NCI-H146 treated with DMSO at 0.1 percent for 48 hours (cell line): ENCODE measurements at regions not wholly inside any gene's neighbourhood (a gene's known extent, or its start where the extent isn't known, plus 50 kb on each side); places are given as distances from the start of the nearest gene placed in this dataset.
A peak's percentile ranks its signal among the peaks of the same experiment; 100 is the strongest.

Experiments
- DNase-seq: peaks from one replicate; lab custom pipeline; 2025; ENCODE audit not compliant: unreplicated experiment; lab: John Stamatoyannopoulos, UW

DNA sequence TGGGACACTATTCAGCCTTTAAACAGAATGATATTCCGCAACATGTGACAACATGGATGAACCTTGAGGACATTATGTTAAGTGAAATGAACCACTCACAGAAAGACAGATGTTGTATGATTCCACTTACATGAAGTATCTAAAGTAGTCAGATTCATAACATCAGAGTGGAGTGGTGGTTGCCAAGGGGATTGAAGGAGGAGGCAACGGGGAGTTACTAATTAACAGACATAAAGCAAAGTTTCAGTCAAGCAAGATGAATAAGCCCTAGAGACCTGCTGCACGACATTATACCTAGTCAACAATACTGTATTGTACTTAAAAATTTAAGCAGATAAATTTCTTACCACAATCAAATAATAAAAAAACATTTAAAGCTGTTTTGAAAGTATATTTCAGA is 105.0 kb upstream of the NR0B1 start:
- no peak for DNase-seq

DNA sequence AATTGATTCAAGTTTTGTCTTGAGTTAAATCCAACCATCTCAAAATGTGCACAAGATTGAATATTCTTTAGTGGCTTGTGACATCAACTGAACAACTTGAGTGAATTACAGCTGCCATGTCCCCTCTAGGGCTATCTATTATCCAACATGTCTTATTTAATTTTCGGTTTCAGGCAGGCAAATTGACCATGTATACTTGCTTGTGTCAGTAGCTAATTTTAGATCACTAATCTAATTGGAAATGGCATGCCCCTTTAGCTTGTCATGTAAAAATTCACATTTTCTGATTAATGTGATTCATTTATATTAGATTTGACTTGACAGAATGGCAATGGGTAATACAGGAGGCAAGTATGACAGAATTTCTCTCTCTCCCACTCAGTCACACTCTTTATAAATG is 93.2 kb upstream of the NR0B1 start:
- no peak for DNase-seq

- DNase-seq, result no peak
Measured at GRCh38 chrX:30388325-30388724, 79.1 kb upstream of the NR0B1 start.

DNA sequence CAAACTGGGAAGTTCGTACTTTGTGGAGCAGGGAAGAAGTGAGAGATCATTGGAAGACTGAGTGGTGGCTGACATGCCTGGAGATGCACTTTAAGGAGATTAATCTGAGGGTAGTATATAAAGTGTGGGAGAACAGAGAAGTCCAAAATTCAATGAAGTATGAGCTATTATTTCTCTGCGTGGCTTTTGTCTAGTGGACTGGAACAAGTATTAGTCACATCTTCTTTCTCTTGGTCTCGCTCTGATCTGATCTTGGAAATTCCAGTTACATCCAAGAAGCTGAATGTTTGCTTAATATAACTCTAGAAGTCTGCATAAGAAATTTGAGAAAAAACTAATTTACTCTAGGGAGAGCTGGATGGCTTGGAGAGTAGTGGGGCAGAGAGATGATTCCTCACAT is 64.8 kb upstream of the NR0B1 start:
- DNase-seq, result no peak

- no peak for DNase-seq
Measured at GRCh38 chrX:30373479-30373878, 64.3 kb upstream of the NR0B1 start.

DNA sequence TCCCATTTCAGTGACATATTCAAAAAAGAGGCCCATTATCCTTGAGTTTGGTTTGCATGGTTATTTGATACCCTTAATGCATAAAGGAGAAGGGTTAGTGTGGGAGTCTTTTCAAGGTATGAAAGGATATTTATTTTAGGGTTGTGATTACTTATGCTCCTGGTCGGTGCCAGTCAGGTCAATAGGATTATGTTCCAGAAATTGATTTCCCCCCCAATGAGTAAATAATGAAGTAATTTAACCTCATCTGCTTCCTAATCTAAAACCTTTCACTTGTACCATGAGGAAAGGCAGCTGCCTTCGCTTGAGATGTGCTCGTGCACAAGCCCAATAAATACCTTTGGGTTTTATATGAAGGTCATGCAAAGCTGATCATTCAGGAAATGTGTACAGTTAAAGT is 55.0 kb upstream of the NR0B1 start:
- peak; percentile 95 for DNase-seq
